Neural progenitor cell (in vitro differentiated cells): ENCODE measurements at regions not wholly inside any gene's neighbourhood (a gene's known extent, or its start where the extent isn't known, plus 50 kb on each side); places are given as distances from the start of the nearest gene placed in this dataset.

Experiments
- EZH2 ChIP-seq: fragments of 200-600 bp; sonication (generic); IDR thresholded peaks from 2 replicates; pipeline ENCODE4 v1.6.1; 2017; ENCODE audit warnings: antibody characterized with exemption, mild to moderate bottlenecking, moderate library complexity
- EZH2phosphoT487 ChIP-seq: fragments of 200-600 bp; sonication (generic); IDR thresholded peaks from 2 replicates; pipeline ENCODE4 v1.6.1; 2017; ENCODE audit warnings: antibody characterized with exemption
- TF ChIP-seq, protein P1 (sequence below): fragments of 200-600 bp; sonication (generic); IDR thresholded peaks from 2 replicates; pipeline ENCODE4 v1.5.1; 2017; ENCODE audit warnings: antibody characterized with exemption, mild to moderate bottlenecking

DNA sequence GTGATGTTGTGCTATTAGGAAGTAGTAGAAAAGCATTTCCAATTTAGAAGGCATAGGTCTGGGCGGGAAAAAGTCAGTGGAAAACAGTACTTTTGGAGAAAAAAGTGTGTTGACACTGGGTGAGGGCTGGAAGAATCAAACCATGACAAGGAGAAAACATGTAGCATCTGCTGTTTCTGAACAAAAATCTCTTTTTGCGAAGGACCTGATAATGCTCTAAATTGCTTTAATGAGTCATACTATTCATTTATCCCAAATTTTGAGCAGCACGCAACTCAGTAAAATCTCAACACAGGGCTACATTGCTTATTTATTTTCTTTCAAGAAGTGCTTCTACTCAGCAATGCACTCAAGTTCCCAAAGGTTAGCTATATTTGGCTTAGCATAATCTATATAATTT, 292.7 kb downstream of the DIPK2A start:
- TF ChIP-seq EZH2phosphoT487 (no peak), EZH2 (no peak)
- TF ChIP-seq, protein P1, sequence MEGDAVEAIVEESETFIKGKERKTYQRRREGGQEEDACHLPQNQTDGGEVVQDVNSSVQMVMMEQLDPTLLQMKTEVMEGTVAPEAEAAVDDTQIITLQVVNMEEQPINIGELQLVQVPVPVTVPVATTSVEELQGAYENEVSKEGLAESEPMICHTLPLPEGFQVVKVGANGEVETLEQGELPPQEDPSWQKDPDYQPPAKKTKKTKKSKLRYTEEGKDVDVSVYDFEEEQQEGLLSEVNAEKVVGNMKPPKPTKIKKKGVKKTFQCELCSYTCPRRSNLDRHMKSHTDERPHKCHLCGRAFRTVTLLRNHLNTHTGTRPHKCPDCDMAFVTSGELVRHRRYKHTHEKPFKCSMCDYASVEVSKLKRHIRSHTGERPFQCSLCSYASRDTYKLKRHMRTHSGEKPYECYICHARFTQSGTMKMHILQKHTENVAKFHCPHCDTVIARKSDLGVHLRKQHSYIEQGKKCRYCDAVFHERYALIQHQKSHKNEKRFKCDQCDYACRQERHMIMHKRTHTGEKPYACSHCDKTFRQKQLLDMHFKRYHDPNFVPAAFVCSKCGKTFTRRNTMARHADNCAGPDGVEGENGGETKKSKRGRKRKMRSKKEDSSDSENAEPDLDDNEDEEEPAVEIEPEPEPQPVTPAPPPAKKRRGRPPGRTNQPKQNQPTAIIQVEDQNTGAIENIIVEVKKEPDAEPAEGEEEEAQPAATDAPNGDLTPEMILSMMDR = no peak
